Bronchial epithelial cell (primary cell): ENCODE measurements at regions not wholly inside any gene's neighbourhood (a gene's known extent, or its start where the extent isn't known, plus 50 kb on each side); places are given as distances from the start of the nearest gene placed in this dataset.

Experiments used
- DNase-seq: peaks from one replicate; pipeline ENCODE4 v3.0.0-alpha.2; 2010; ENCODE audit warnings: low read depth
- FAIRE-seq: peaks from 2 replicates; lab custom pipeline; 2011; peaks lifted over from hg19 to GRCh38; lab: Jason Lieb, UNC
- H3K27me3 ChIP-seq: 2 replicates; pipeline ENCODE4 v1.5.1; 2011; ENCODE audit warnings: low read length; ENCODE audit not compliant: control insufficient read depth, insufficient read depth
- H3K36me3 ChIP-seq: 2 replicates; pipeline ENCODE4 v1.5.1; 2011; ENCODE audit warnings: low read length; ENCODE audit not compliant: control insufficient read depth, insufficient read depth
- H3K4me3 ChIP-seq: 2 replicates; pipeline ENCODE4 v1.5.1; 2011; ENCODE audit warnings: mild to moderate bottlenecking, low read depth, low read length, control low read depth
- TF ChIP-seq, protein P1 (sequence below): IDR thresholded peaks from 2 replicates; pipeline ENCODE4 v1.5.1; 2011; ENCODE audit warnings: mild to moderate bottlenecking, moderate library complexity, low read length, control low read depth, inconsistent platforms; ENCODE audit not compliant: insufficient read depth, severe bottlenecking

DNA sequence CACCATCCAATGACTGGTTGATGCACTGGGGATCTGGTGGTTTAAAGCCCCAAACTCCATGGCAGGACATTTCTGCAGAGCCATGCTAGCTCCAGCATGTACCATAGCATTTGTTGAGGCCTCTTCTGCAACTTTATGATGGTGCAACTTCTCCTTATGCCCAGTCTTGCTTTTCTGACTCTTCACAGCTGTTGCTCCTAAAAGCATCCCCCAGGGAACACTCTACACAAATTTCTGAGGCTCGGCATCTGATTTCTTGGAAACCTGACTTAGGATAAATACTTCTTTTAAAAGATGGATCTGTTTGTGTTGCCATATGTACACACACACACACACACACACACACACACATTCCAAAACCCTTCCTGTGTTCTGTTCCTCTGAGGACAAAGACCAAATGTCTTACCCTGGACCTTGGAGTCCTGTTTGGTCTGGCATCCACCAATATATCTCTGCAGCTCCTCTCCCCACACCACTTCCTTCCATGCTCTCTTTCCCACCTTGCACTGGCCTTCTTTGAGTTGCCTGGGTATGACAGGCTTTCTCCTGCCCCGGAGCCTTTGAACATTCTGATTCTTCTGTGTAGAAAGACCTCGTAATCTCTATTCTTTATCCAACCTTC, 388.5 kb upstream of the ZNF507 start:
- no peaks in the 10 kb centered on the region for H3K36me3 ChIP-seq
- no peak overlapping the region for H3K4me3 ChIP-seq
- H3K27me3 ChIP-seq, result no peaks in the 10 kb centered on the region
- DNase-seq (no peak), FAIRE-seq (peak; percentile 18)
- TF ChIP-seq, protein P1, sequence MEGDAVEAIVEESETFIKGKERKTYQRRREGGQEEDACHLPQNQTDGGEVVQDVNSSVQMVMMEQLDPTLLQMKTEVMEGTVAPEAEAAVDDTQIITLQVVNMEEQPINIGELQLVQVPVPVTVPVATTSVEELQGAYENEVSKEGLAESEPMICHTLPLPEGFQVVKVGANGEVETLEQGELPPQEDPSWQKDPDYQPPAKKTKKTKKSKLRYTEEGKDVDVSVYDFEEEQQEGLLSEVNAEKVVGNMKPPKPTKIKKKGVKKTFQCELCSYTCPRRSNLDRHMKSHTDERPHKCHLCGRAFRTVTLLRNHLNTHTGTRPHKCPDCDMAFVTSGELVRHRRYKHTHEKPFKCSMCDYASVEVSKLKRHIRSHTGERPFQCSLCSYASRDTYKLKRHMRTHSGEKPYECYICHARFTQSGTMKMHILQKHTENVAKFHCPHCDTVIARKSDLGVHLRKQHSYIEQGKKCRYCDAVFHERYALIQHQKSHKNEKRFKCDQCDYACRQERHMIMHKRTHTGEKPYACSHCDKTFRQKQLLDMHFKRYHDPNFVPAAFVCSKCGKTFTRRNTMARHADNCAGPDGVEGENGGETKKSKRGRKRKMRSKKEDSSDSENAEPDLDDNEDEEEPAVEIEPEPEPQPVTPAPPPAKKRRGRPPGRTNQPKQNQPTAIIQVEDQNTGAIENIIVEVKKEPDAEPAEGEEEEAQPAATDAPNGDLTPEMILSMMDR, result no peak

DNA sequence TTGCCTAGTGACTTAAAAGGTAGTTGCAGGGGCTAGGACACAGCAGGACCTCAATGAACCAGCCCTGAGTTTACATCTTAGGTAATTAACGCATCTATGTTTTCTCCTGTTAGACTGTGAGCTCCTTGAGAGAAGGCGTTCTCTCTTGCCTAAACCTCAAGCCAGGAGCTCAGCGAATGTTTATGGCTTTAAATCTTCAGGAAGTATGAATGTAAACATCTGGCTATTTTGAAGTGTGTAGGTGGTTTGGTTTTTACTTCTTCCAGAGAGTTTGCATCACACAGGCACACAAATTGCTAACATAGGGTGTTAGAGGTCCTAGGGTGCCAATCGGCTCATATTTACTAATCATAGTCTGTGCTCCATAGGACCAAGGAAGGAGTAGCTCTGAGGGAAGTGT, 387.7 kb upstream of the ZNF507 start:
- TF ChIP-seq, protein P1, result no peak
- no peak overlapping the region for H3K4me3 ChIP-seq
- H3K27me3 ChIP-seq, result no peaks in the 10 kb centered on the region
- no peak for DNase-seq
- FAIRE-seq, result no peak
- H3K36me3 ChIP-seq, result no peaks in the 10 kb centered on the region

DNA sequence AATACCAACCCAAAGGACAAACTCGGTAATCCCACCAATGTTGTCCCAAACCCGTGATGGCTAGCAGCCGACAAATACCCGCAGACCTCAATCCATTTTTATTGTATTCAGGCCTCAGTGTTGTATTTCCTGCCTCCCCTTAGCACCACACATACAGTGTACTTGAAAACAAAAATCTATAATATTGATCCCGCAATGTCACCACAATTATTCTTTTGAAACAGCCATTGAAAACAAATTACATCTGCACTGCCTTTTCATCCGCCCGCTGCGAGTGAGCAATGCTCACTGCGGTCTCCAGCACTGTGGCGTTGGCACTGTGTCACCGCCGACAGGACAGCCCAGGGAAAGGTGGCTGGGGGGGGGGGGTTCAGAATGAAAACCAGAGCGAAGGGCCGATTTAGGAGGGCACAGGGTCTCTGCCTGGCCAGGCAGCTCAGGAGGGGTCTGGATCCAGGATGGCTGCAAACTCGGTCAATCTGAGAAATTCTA, 385.8 kb upstream of the ZNF507 start:
- FAIRE-seq, result no peak
- no peak for DNase-seq
- no peak overlapping the region for H3K4me3 ChIP-seq
- no peaks in the 10 kb centered on the region for H3K27me3 ChIP-seq
- H3K36me3 ChIP-seq, result no peaks in the 10 kb centered on the region
- TF ChIP-seq, protein P1, result no peak

DNA sequence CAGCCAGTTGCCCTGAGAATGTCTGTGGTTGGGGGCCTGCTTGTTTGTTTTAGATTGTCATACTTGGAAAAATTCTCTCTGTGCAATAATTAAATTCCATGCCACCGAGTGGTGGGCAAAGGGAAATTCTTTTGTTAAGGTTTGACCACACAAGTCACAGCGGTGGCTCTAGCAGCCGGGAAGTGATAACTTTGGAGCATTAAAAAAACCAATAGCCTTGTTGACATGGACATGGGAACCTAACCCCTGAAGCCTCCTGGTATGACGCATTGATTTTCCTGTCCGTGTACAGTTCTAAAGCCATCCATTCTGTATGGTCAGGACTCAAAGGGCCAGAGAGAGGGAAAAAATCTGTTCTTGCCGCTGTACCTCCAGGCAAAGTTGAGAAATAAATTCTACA, 384.9 kb upstream of the ZNF507 start:
- FAIRE-seq, result no peak
- no peak overlapping the region for H3K4me3 ChIP-seq
- no peaks in the 10 kb centered on the region for H3K27me3 ChIP-seq
- TF ChIP-seq, protein P1, result no peak
- H3K36me3 ChIP-seq, result no peaks in the 10 kb centered on the region
- DNase-seq, result no peak

DNA sequence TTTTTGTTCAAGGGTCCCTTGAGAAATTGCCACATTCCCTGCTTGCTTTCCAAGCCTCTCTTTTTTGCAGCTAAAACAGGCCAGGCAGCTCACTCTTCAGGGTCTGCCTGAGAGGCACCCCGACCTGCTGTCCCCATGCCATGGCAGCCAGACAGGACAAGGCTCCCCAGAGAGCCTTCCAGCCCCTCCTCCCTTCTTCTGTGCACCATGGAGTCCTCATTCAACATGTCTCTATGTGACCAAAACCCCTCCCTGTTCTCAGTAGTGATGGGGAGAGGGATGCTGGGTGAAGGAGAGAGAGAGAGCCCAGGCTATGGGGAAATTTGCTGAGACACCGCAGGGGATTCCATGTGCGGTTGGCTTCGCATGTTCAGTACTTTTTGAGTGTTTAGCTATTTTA, 384.2 kb upstream of the ZNF507 start:
- DNase-seq, result no peak
- Histone ChIP-seq H3K27me3 (no peaks in the 10 kb centered on the region), H3K4me3 (no peak overlapping the region), H3K36me3 (no peaks in the 10 kb centered on the region)
- no peak for FAIRE-seq
- TF ChIP-seq, protein P1, result no peak

DNA sequence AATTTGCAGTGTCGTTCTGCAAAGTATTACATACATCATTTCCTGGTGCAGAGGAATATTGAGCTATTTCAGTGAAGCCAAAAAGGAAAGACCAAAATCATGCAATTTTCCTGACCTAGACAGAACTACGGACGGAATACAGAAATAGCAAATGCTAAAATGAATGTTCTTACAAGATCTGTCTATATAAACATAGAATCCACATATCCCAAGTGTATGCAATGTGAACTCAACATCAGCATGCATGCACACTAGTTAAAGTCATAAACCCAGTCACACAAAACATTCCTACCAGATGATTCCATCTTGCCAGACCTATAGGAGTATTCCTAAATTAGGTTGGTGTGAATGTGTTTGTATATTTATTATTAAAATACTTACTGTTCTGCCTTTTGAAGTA, 383.7 kb upstream of the ZNF507 start:
- no peak for DNase-seq
- no peak for FAIRE-seq
- no peaks in the 10 kb centered on the region for H3K36me3 ChIP-seq
- TF ChIP-seq, protein P1, result no peak
- no peak overlapping the region for H3K4me3 ChIP-seq
- no peaks in the 10 kb centered on the region for H3K27me3 ChIP-seq
